GM12878 (cell line): ENCODE measurements at regions not wholly inside any gene's neighbourhood (a gene's known extent, or its start where the extent isn't known, plus 50 kb on each side); places are given as distances from the start of the nearest gene placed in this dataset.

Experiments
- BHLHE40 ChIP-seq, 2 experiments: fragments of 450-650 bp in 1 of 2; IDR thresholded peaks; 2 replicates each; pipeline ENCODE4 v1.6.1; 2011 to 2017; ENCODE audit warnings: low read depth in 2 of 2, borderline replicate concordance in 1 of 2, improper control_type of control experiment in 1 of 2, low read length in 1 of 2, mild to moderate bottlenecking in 1 of 2
- CHD1 ChIP-seq: IDR thresholded peaks from 2 replicates; pipeline ENCODE4 v1.6.1; 2012; ENCODE audit warnings: low read depth, low read length, improper control_type of control experiment
- CTCF ChIP-seq, 3 experiments: IDR thresholded peaks in 2 of 3; conservative IDR thresholded peaks in 1 of 3; 2 replicates each; pipeline ENCODE4 v1.5.1; 2011; ENCODE audit warnings: low read depth in 3 of 3, low read length in 3 of 3, mild to moderate bottlenecking in 3 of 3, control low read depth in 2 of 3, moderate library complexity in 2 of 3, inconsistent platforms in 1 of 3, mixed read lengths in 1 of 3; ENCODE audit not compliant: control insufficient read depth in 2 of 3, insufficient read depth in 1 of 3; ENCODE audit errors: extremely low read depth in 1 of 3
- IRF4 ChIP-seq: IDR thresholded peaks from 2 replicates; pipeline ENCODE4 v1.6.1; 2011; ENCODE audit warnings: low read depth, low read length
- NKRF ChIP-seq: fragments of 450-650 bp; conservative IDR thresholded peaks from 2 replicates; pipeline ENCODE4 v1.6.1; 2017; ENCODE audit warnings: mild to moderate bottlenecking, moderate library complexity
- PBX3 ChIP-seq: IDR thresholded peaks from 2 replicates; pipeline ENCODE4 v1.6.1; 2011; ENCODE audit warnings: mild to moderate bottlenecking, low read depth, low read length, moderate library complexity; ENCODE audit not compliant: insufficient replicate concordance

DNA sequence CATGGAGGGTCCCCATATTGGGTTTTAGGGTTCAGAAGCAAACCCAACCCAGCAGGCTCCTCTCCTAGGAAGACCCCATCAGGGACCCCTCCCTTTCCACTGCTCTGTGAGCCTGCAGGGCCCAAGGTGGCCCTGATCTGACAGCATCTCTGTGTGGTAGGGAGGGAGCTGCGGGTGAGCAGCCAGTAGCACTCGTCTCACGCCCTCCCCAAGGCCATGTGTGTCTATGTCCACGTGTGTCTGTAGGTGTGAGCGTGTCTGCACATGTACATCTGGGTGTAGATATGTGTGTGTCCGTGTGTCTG lies 103.5 kb upstream of the FAM20C start:
- TF ChIP-seq NKRF (no peak), PBX3 (no peak), CHD1 (no peak), IRF4 (no peak), CTCF (IDR thresholded peaks at IDR 0.05 in 2 of 3, conservative IDR thresholded peaks at IDR 0.05 in 1 of 3; ENCODE audit: control insufficient read depth in 2 of 3, extremely low read depth in 1 of 3, insufficient read depth in 1 of 3, low read depth in 3 of 3, low read length in 3 of 3) (no peak), BHLHE40 (IDR thresholded peaks at IDR 0.05; ENCODE audit: borderline replicate concordance in 1 of 2, low read depth in 2 of 2, low read length in 1 of 2) (no peak)
